OCI-LY1 (cell line): ENCODE measurements at regions not wholly inside any gene's neighbourhood (a gene's known extent, or its start where the extent isn't known, plus 50 kb on each side); places are given as distances from the start of the nearest gene placed in this dataset.

Experiments
- H2AFZ ChIP-seq: fragments of 200-600 bp; sonication (generic), shearing (Covaris generic); 2 replicates; pipeline ENCODE4 v1.6.0; 2014; ENCODE audit warnings: antibody characterized with exemption, mild to moderate bottlenecking, low read length
- H3F3A ChIP-seq: fragments of 200-600 bp; sonication (generic), shearing (Covaris generic); 2 replicates; pipeline ENCODE4 v1.6.0; 2014; ENCODE audit warnings: mild to moderate bottlenecking, antibody characterized with exemption, low read length, moderate library complexity; ENCODE audit not compliant: insufficient read depth
- H3K27ac ChIP-seq: fragments of 200-600 bp; sonication (generic); 2 replicates; pipeline ENCODE4 v1.5.1; 2014; ENCODE audit warnings: low read length, mixed run types, mild to moderate bottlenecking, low read depth; ENCODE audit not compliant: poor library complexity, severe bottlenecking
- H3K27me3 ChIP-seq: fragments of 200-600 bp; sonication (generic); 2 replicates; pipeline ENCODE4 v1.6.0; 2014; ENCODE audit warnings: antibody characterized with exemption, mild to moderate bottlenecking, low read length, moderate library complexity; ENCODE audit not compliant: insufficient read depth
- H3K36me3 ChIP-seq: fragments of 200-600 bp; sonication (generic); 2 replicates; pipeline ENCODE4 v1.6.1; 2014; ENCODE audit warnings: mild to moderate bottlenecking, antibody characterized with exemption, low read length, moderate library complexity, mixed read lengths; ENCODE audit not compliant: insufficient read depth
- H3K4me1 ChIP-seq: fragments of 200-600 bp; sonication (generic); 2 replicates; pipeline ENCODE4 v1.5.1; 2014; ENCODE audit warnings: mild to moderate bottlenecking, low read length, moderate library complexity; ENCODE audit not compliant: insufficient read depth, severe bottlenecking
- H3K4me2 ChIP-seq: fragments of 200-600 bp; sonication (generic), shearing (Covaris generic); 2 replicates; pipeline ENCODE4 v1.6.1; 2014; ENCODE audit warnings: low read length
- H3K4me3 ChIP-seq: fragments of 200-600 bp; sonication (generic); 2 replicates; pipeline ENCODE4 v1.5.1; 2014; ENCODE audit warnings: low read length, low read depth, mild to moderate bottlenecking, mixed read lengths; ENCODE audit not compliant: poor library complexity, severe bottlenecking
- H3K79me2 ChIP-seq: fragments of 200-600 bp; shearing (Covaris generic); 2 replicates; pipeline ENCODE4 v1.6.1; 2016; ENCODE audit warnings: mixed run types, low read length, mixed read lengths; ENCODE audit not compliant: insufficient read depth
- H3K9ac ChIP-seq: fragments of 200-600 bp; sonication (generic), shearing (Covaris generic); 2 replicates; pipeline ENCODE4 v1.6.1; 2014; ENCODE audit warnings: mild to moderate bottlenecking, low read length, mixed read lengths
- H3K9me2 ChIP-seq: fragments of 200-600 bp; sonication (generic), shearing (Covaris generic); 2 replicates; pipeline ENCODE4 v1.6.1; 2014; ENCODE audit warnings: low read depth, mild to moderate bottlenecking, low read length, mixed read lengths
- H3K9me3 ChIP-seq: fragments of 200-600 bp; shearing (Covaris generic); 2 replicates; pipeline ENCODE4 v1.6.1; 2014; ENCODE audit warnings: low read length, mixed read lengths
- H4K20me1 ChIP-seq: fragments of 200-600 bp; sonication (generic), shearing (Covaris generic); 2 replicates; pipeline ENCODE4 v1.6.0; 2016; ENCODE audit warnings: mild to moderate bottlenecking, low read length; ENCODE audit not compliant: insufficient read depth
- CTCF ChIP-seq: fragments of 200-600 bp; sonication (generic), shearing (Covaris generic); IDR thresholded peaks from 2 replicates; pipeline ENCODE4 v1.5.1; 2017; ENCODE audit warnings: mild to moderate bottlenecking, antibody characterized with exemption, low read length, moderate library complexity, mixed read lengths
- EZH2 ChIP-seq: fragments of 200-600 bp; sonication (generic), shearing (Covaris generic); IDR thresholded peaks from 2 replicates; pipeline ENCODE4 v1.8.0; 2017; ENCODE audit warnings: borderline replicate concordance, mixed run types, mild to moderate bottlenecking, antibody characterized with exemption, low read length, moderate library complexity, mixed read lengths

GRCh38 chr21:32101277-32101676 lies 177.6 kb downstream of the MIS18A start:
- Histone ChIP-seq H3K27ac (no peak overlapping the region), H3K9ac (no peak overlapping the region), H3F3A (no peaks in the 10 kb centered on the region), H3K79me2 (no peaks in the 10 kb centered on the region), H3K9me3 (no peaks in the 10 kb centered on the region), H3K36me3 (no peaks in the 10 kb centered on the region), H3K4me2 (no peak overlapping the region), H2AFZ (no peak overlapping the region), H3K4me1 (no peaks in the 10 kb centered on the region), H4K20me1 (no peaks in the 10 kb centered on the region), H3K27me3 (no peaks in the 10 kb centered on the region), H3K4me3 (no peak overlapping the region), H3K9me2 (no peaks in the 10 kb centered on the region)
- TF ChIP-seq CTCF = no peak
- no peak for TF ChIP-seq EZH2

- Histone ChIP-seq H3K9me3 (no peaks in the 10 kb centered on the region), H3K9me2 (no peaks in the 10 kb centered on the region), H3K79me2 (no peaks in the 10 kb centered on the region), H3K9ac (no peak overlapping the region), H3K4me3 (no peak overlapping the region), H3K27me3 (no peaks in the 10 kb centered on the region), H2AFZ (no peak overlapping the region), H3K27ac (no peak overlapping the region), H3F3A (no peaks in the 10 kb centered on the region), H3K4me1 (no peaks in the 10 kb centered on the region), H4K20me1 (no peaks in the 10 kb centered on the region), H3K4me2 (no peak overlapping the region), H3K36me3 (no peaks in the 10 kb centered on the region)
- TF ChIP-seq EZH2 = no peak
- no peak for TF ChIP-seq CTCF
Observed at GRCh38 chr21:32100423-32100822, 178.4 kb downstream of the MIS18A start.

- H3K4me3 ChIP-seq = no peak overlapping the region
- H3K4me1 ChIP-seq = no peaks in the 10 kb centered on the region
- H3F3A ChIP-seq = no peaks in the 10 kb centered on the region
- no peaks in the 10 kb centered on the region for H4K20me1 ChIP-seq
- H3K27me3 ChIP-seq = no peaks in the 10 kb centered on the region
- H3K36me3 ChIP-seq = no peaks in the 10 kb centered on the region
- H3K79me2 ChIP-seq = no peaks in the 10 kb centered on the region
- H3K9me3 ChIP-seq = no peaks in the 10 kb centered on the region
- no peak overlapping the region for H2AFZ ChIP-seq
- no peak overlapping the region for H3K4me2 ChIP-seq
- no peak overlapping the region for H3K9ac ChIP-seq
- H3K9me2 ChIP-seq = no peaks in the 10 kb centered on the region
- no peak overlapping the region for H3K27ac ChIP-seq
- TF ChIP-seq CTCF = no peak; the same call in 1 of the 2 replicates
- no peak for TF ChIP-seq EZH2
Observed at GRCh38 chr21:32099812-32100416, 178.9 kb downstream of the MIS18A start.
